HepG2 (cell line): ENCODE measurements at regions not wholly inside any gene's neighbourhood (a gene's known extent, or its start where the extent isn't known, plus 50 kb on each side); places are given as distances from the start of the nearest gene placed in this dataset.

Experiments used
- ATAC-seq: fragments of 200-7000 bp; cut with Tn5 transposase; 3 replicates; pipeline ENCODE4 v1.9.1; 2020; ENCODE audit warnings: mild to moderate bottlenecking, moderate library complexity
- BruUV-seq: library from RNA; stranded (reverse); fragments of 400-500 nt; replicated peaks from 2 replicates; lab custom pipeline; 2021; lab: Mats Ljungman, UMichigan
- CTCF ChIA-PET: fragments of 300-600 bp; formaldehyde crosslinking; extraction: SDS; loops from one replicate; lab custom pipeline; 2021; ENCODE audit warnings: low total read pairs, inconsistent platforms, low intra/inter-chr PET ratio; lab: Yijun Ruan, JAX
- POLR2A ChIA-PET: fragments of 350-600 bp; sonication (Branson Sonifier 250); formaldehyde crosslinking; loops from one replicate; lab custom pipeline; 2020; ENCODE audit warnings: antibody characterized with exemption, inconsistent platforms; lab: Yijun Ruan, JAX
- DNase-seq: peaks from one replicate; pipeline ENCODE4 v3.0.0-alpha.2; 2015; ENCODE audit warnings: low spot score
- FAIRE-seq: peaks from 3 replicates; lab custom pipeline; 2011; peaks lifted over from hg19 to GRCh38; lab: Jason Lieb, UNC
- H2AFZ ChIP-seq: one replicate; pipeline ENCODE4 v1.6.1; 2011; ENCODE audit warnings: low read length, inconsistent platforms
- H3K27ac ChIP-seq: fragments of 300-600 bp; 3 replicates; pipeline ENCODE4 v1.8.0; 2011; ENCODE audit warnings: mixed run types, mild to moderate bottlenecking, mixed read lengths, low read length, inconsistent platforms; ENCODE audit not compliant: insufficient read depth; ENCODE audit errors: extremely low read length
- H3K27me3 ChIP-seq, 2 experiments: fragments of 200-600 bp in 1 of 2; 2 replicates in 1 of 2; 3 replicates in 1 of 2; pipeline versions ENCODE4 v1.6.0 to v1.8.0; 2011; ENCODE audit warnings: low read length in 2 of 2, mild to moderate bottlenecking in 2 of 2, moderate library complexity in 2 of 2, inconsistent platforms in 1 of 2; ENCODE audit not compliant: insufficient read depth in 2 of 2, control insufficient read depth in 1 of 2
- H3K36me3 ChIP-seq, 2 experiments: fragments of 200-600 bp in 1 of 2; replicated peaks in 1 of 2; 2 replicates in 1 of 2; 3 replicates in 1 of 2; pipeline versions ENCODE4 v1.5.1 to v1.8.0; 2011; ENCODE audit warnings: low read length in 2 of 2, inconsistent platforms in 1 of 2; ENCODE audit not compliant: insufficient read depth in 2 of 2, control insufficient read depth in 1 of 2
- H3K4me1 ChIP-seq: 2 replicates; pipeline ENCODE4 v1.5.1; 2012; ENCODE audit warnings: low read length, inconsistent platforms; ENCODE audit not compliant: insufficient read depth
- H3K4me2 ChIP-seq: 2 replicates; pipeline ENCODE4 v1.6.0; 2011; ENCODE audit warnings: low read depth, low read length, inconsistent platforms
- H3K4me3 ChIP-seq, 3 experiments: fragments of 200-600 bp in 1 of 3; sonication (generic), shearing (Covaris generic) in 1 of 3; replicated peaks in 1 of 3; 2 replicates each; pipeline ENCODE4 v1.5.1; 2011 to 2016; ENCODE audit warnings: low read length in 3 of 3, inconsistent platforms in 2 of 3, low read depth in 2 of 3, mild to moderate bottlenecking in 2 of 3, control low read depth in 1 of 3, mixed read lengths in 1 of 3; ENCODE audit not compliant: insufficient read depth in 1 of 3
- H3K79me2 ChIP-seq: one replicate; pipeline ENCODE4 v1.6.1; 2011; ENCODE audit warnings: low read length, inconsistent platforms; ENCODE audit not compliant: insufficient read depth
- H3K9ac ChIP-seq: 2 replicates; pipeline ENCODE4 v1.6.0; 2011; ENCODE audit warnings: mild to moderate bottlenecking, low read depth, low read length, inconsistent platforms; ENCODE audit not compliant: insufficient read depth
- H3K9me3 ChIP-seq: 2 replicates; pipeline ENCODE4 v1.5.1; 2012; ENCODE audit warnings: mild to moderate bottlenecking, low read length
- H4K20me1 ChIP-seq: 2 replicates; pipeline ENCODE4 v1.6.0; 2011; ENCODE audit warnings: inconsistent platforms, mild to moderate bottlenecking, low read length, moderate library complexity; ENCODE audit not compliant: insufficient read depth
- PRDM15 ChIP-seq: sonication (generic); formaldehyde crosslinking; IDR thresholded peaks from 2 replicates; pipeline ENCODE4 v1.4.0; 2020; ENCODE audit warnings: missing genetic modification reagents
- RFX1 ChIP-seq: fragments of 450-650 bp; IDR thresholded peaks from 2 replicates; pipeline ENCODE4 v1.6.1; 2017
- WGBS: methylation state at CpG from one replicate; pipeline ENCODE4 v1.1.6; 2017; ENCODE audit warnings: low lambda C conversion rate; 5-methylcytosine and 5-hydroxymethylcytosine counted together
- in situ Hi-C: cut with HindIII; loops from 2 replicates; pipeline ENCODE4 v1.10.0; 2017; ENCODE audit warnings: low pct_unique_long_range_greater_than_20kb; ENCODE audit not compliant: extremely low pct_ligation_motif_present
- intact Hi-C: fragments of 100-400 bp; cut with micrococcal nuclease; formaldehyde crosslinking; loops from one replicate; pipeline ENCODE4 v1.10.0; 2022; ENCODE audit not compliant: unreplicated experiment

DNA sequence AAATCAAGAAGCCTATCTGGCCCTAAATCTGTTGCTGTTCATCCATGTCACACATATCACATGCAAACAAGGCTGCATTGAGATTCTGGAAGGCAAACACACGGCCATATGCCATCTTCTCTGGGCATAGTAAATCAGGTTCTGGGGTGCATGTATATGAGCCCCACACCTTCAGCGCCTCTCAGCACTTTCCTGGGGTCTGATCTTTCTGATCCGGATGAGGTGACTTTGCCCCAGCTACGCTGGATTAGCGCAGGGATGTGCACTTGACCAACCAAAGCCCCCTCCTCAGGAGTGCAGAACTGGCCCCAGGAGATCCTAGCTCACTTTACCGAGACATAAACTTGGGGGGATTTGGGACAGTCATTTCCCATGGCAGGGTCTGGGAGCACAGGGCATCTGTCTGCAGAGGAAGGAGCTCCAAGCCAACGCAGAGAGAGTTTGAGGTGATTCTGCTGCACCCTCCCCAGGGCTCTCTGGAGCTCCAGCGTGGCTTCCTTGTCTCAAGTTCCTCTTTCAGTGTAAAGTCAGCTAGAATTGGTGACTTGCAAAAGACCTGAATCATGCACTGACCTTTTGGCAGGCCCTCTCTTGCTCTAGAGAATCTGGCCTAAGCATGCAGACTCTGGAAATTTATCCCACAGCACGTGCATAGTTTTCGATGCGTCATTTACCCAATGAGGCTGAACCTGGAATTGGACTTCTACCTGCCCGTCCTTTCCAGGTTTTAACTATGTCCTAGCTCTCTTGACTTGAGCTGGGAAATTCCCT is 63.5 kb upstream of the KLF13 start:
- Histone ChIP-seq H3K36me3 (no peaks in the 10 kb centered on the region), H3K27ac (no peak overlapping the region), H3K4me1 (peaks cover 80% of the 10 kb centered on the region), H2AFZ (no peak overlapping the region), H3K4me2 (no peak overlapping the region), H4K20me1 (no peaks in the 10 kb centered on the region), H3K9me3 (no peaks in the 10 kb centered on the region), H3K27me3 (no peaks in the 10 kb centered on the region), H3K4me3 (no peak overlapping the region), H3K9ac (no peak overlapping the region), H3K79me2 (no peaks in the 10 kb centered on the region)
- in situ Hi-C loops, result no loop called here
- POLR2A ChIA-PET, result interaction anchor here (0.6 to 3.4 kb wide), 4 partner anchors 17 to 63 kb away, joined by 4 to 26 read pairs (median 5); partner anchors contain the start of gene KLF13
- no peak for FAIRE-seq
- TF ChIP-seq PRDM15, result peak; percentile 78
- TF ChIP-seq RFX1, result no peak
- no peak for ATAC-seq
- 72% methylated on average over 8 of the region's 12 CpGs for WGBS
- BruUV-seq, result no TSS peak
- no peak for DNase-seq
- intact Hi-C loops, result no loop called here
- CTCF ChIA-PET, result no interaction called here
